ENCODE measurements at regions not wholly inside any gene's neighbourhood (a gene's known extent, or its start where the extent isn't known, plus 50 kb on each side); places are given as distances from the start of the nearest gene placed in this dataset.

- Histone ChIP-seq H3K9me3 (no peaks in the 10 kb centered on the region), H3K4me1 (no peaks in the 10 kb centered on the region), H3K27me3 (no peaks in the 10 kb centered on the region), H3K36me3 (no peaks in the 10 kb centered on the region), H3K4me3 (no peak overlapping the region), H3K27ac (no peak overlapping the region)
- WGBS, 2 donors: 67 to 72% methylated on average over 2 of the region's 2 CpGs
- TF ChIP-seq CTCF (IDR thresholded peaks at IDR 0.05) (no peak), EP300 (IDR thresholded peaks at IDR 0.05) (no peak), POLR2A (IDR thresholded peaks at IDR 0.05) (no peak)
- DNase-seq (ENCODE audit: low spot score in 2 of 2): no peak
Observed at GRCh38 chr10:56599201-56599600, 238.1 kb upstream of the ZWINT start.

GRCh38 chr10:56596257-56596656 lies 235.2 kb upstream of the ZWINT start:
- H3K27me3 ChIP-seq: no peaks in the 10 kb centered on the region
- no peak for TF ChIP-seq CTCF (IDR thresholded peaks at IDR 0.05)
- TF ChIP-seq EP300 (IDR thresholded peaks at IDR 0.05): no peak
- TF ChIP-seq POLR2A (IDR thresholded peaks at IDR 0.05): no peak
- DNase-seq (ENCODE audit: low spot score in 2 of 2): no peak
- no peak overlapping the region for H3K27ac ChIP-seq
- no peaks in the 10 kb centered on the region for H3K4me1 ChIP-seq
- H3K9me3 ChIP-seq: no peaks in the 10 kb centered on the region
- no peaks in the 10 kb centered on the region for H3K36me3 ChIP-seq
- no peak overlapping the region for H3K4me3 ChIP-seq
- 44 to 55% methylated on average over 4 of the region's 4 CpGs for WGBS, 2 donors

GRCh38 chr10:56593120-56593519 lies 232.1 kb upstream of the ZWINT start:
- no peak overlapping the region for H3K27ac ChIP-seq
- WGBS, 2 donors: 77 to 81% methylated on average over 1 of the region's 1 CpG
- no peaks in the 10 kb centered on the region for H3K4me1 ChIP-seq
- H3K27me3 ChIP-seq: no peaks in the 10 kb centered on the region
- no peaks in the 10 kb centered on the region for H3K9me3 ChIP-seq
- no peak for DNase-seq (ENCODE audit: low spot score in 2 of 2)
- H3K4me3 ChIP-seq: no peak overlapping the region
- H3K36me3 ChIP-seq: no peaks in the 10 kb centered on the region
- TF ChIP-seq CTCF (IDR thresholded peaks at IDR 0.05) (no peak), EP300 (IDR thresholded peaks at IDR 0.05) (no peak), POLR2A (IDR thresholded peaks at IDR 0.05) (no peak)

- Histone ChIP-seq H3K27ac (no peak overlapping the region), H3K9me3 (no peaks in the 10 kb centered on the region), H3K4me1 (no peaks in the 10 kb centered on the region), H3K27me3 (no peaks in the 10 kb centered on the region), H3K4me3 (no peak overlapping the region), H3K36me3 (no peaks in the 10 kb centered on the region)
- TF ChIP-seq EP300 (IDR thresholded peaks at IDR 0.05) (no peak), CTCF (IDR thresholded peaks at IDR 0.05) (no peak)
- DNase-seq (ENCODE audit: low spot score in 2 of 2): no peak
- WGBS, 2 donors: 66 to 83% methylated on average over 12 of the region's 12 CpGs
Observed at GRCh38 chr10:56586461-56586891, 225.4 kb upstream of the ZWINT start.

- H3K36me3 ChIP-seq: no peaks in the 10 kb centered on the region
- no peak for DNase-seq (ENCODE audit: low spot score in 2 of 2)
- 88 to 90% methylated on average over 4 of the region's 4 CpGs for WGBS, 2 donors
- TF ChIP-seq EP300 (IDR thresholded peaks at IDR 0.05): no peak
- TF ChIP-seq POLR2A (IDR thresholded peaks at IDR 0.05): no peak
- TF ChIP-seq CTCF (IDR thresholded peaks at IDR 0.05): no peak
- no peaks in the 10 kb centered on the region for H3K27me3 ChIP-seq
- H3K4me3 ChIP-seq: no peak overlapping the region
- no peaks in the 10 kb centered on the region for H3K4me1 ChIP-seq
- H3K9me3 ChIP-seq: no peaks in the 10 kb centered on the region
- no peak overlapping the region for H3K27ac ChIP-seq
Observed at GRCh38 chr10:56585447-56586171, 224.6 kb upstream of the ZWINT start.

All from tibial nerve (tissue), 4 donors.